GM13977 (cell line): ENCODE measurements at regions not wholly inside any gene's neighbourhood (a gene's known extent, or its start where the extent isn't known, plus 50 kb on each side); places are given as distances from the start of the nearest gene placed in this dataset.

ENCODE experiments used
- DNase-seq: peaks from one replicate; pipeline ENCODE4 v3.0.0; 2012; ENCODE audit warnings: low spot score
- in situ Hi-C: fragments of 300-500 bp; cut with MboI; formaldehyde crosslinking; loops from one replicate; pipeline ENCODE4 v1.12.0; 2022; ENCODE audit warnings: low sequenced_read_pairs, low pct_unique_long_range_greater_than_20kb, mixed read lengths, inconsistent platforms; ENCODE audit not compliant: unreplicated experiment
- TF ChIP-seq, protein P1 (sequence below): IDR thresholded peaks from 2 replicates; pipeline ENCODE4 v1.5.1; 2012; ENCODE audit warnings: mild to moderate bottlenecking, control low read depth; ENCODE audit not compliant: insufficient read depth; ENCODE audit errors: extremely low read depth, missing control alignments

DNA sequence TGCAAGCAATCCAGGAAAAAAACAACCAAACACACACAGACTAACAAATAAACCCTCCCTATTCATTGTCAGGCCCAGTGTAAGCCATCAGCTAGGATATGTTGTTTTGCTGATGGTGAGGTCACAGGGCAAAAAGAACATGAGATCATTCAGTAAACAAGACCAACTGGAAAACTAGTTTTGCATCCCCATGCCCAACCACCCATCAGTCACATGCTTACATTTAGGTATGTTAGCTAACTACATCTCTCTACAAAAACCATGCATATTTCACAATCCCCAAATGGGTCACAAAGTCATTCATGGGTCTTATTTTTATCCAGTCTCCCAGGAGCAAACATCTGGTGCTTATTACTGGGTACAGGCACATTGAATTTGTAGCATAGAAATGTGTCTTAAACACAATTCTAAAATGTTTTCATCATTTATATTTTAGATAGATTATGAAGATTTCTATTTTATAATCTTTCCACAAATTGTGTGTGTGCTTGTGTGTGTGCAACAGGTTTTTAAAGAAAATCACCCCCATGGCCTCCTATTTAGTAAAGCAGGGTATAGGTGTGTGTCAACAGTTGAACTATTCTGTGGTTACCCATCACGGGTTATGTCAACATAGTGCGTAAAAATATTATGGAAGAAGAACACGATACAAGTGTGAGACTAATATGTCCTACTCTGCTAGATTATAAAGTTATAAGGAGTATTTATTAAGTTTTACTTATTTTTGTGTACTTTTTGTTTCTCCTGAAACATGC, 103.8 kb upstream of the AKR1E2 start:
- TF ChIP-seq, protein P1, sequence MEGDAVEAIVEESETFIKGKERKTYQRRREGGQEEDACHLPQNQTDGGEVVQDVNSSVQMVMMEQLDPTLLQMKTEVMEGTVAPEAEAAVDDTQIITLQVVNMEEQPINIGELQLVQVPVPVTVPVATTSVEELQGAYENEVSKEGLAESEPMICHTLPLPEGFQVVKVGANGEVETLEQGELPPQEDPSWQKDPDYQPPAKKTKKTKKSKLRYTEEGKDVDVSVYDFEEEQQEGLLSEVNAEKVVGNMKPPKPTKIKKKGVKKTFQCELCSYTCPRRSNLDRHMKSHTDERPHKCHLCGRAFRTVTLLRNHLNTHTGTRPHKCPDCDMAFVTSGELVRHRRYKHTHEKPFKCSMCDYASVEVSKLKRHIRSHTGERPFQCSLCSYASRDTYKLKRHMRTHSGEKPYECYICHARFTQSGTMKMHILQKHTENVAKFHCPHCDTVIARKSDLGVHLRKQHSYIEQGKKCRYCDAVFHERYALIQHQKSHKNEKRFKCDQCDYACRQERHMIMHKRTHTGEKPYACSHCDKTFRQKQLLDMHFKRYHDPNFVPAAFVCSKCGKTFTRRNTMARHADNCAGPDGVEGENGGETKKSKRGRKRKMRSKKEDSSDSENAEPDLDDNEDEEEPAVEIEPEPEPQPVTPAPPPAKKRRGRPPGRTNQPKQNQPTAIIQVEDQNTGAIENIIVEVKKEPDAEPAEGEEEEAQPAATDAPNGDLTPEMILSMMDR: no peak
- in situ Hi-C loops: no loop called here
- DNase-seq: no peak

DNA sequence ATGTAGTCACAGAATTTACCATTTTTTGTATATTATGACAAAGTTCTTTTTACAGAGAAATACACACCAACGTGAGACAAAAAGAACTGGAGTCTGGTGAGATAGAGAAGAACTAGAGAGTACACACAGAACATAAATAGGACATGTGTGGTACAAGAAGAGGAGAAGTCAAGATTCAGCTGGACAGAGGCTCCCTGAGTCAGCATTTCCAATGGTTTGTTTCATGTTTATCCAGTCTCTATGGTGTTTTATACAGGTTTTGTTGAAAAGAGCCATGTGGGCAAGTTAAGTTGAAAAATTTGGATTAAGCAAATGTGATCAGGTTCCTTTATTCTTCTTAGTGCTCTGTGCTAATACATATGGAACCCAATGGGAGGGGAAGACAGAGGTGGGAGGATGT, 105.5 kb upstream of the AKR1E2 start:
- in situ Hi-C loops: no loop called here
- DNase-seq: no peak
- TF ChIP-seq, protein P1: no peak

DNA sequence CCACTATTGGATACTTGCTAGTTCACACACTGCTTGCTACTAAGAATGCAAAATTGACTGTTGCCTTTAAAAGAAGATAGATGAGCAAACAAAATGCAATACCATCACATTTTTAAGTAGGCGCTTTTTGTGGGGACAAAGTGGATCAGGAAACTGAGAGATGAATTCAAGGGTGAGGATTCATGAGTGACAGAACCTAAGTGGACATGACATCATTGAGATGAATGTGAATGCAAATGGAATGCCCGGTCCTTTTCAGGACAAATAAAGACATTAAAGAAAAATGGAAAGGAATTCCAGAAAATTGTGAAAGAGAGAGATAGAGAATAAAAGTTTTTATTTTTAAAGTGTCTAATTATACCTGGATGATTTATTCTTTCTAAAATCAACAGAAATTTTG, 106.3 kb upstream of the AKR1E2 start:
- TF ChIP-seq, protein P1: no peak
- in situ Hi-C loops: no loop called here
- no peak for DNase-seq

DNA sequence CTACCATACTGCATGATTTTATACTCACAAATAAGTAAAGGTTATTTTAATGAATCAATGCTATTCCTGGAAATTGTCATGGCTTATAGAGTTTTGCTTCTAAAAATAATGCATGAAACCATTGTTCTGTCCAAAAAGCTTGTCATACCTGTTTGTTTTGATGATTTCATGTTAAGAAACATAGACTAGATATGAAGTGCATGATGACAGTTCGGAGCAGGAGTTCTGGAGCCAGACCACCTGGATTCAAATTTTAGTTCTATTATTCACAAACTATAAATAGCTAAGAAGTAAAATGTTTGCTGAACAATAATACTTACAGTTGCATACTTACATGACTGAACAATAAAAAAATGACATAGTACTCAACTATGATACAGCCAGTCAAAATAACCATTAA, 107.0 kb upstream of the AKR1E2 start:
- in situ Hi-C loops: no loop called here
- DNase-seq: no peak
- TF ChIP-seq, protein P1: no peak

DNA sequence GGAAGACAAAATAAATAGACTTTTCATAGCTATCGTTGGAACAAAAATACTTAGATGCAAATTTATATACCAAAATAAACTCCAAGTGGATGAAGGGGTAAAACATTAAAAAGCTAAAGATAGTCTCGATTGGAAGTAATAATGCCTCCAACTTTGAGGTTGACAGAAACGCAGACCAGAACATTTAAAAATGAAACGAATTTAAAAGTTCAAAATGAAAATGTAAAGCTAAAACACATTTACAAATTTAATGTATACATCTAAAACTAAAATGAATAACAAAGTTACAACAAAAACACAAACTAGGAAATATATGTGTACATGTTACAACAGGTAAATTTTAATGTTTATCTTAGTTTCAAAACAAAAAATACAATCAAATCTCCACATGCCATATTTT, 107.5 kb upstream of the AKR1E2 start:
- TF ChIP-seq, protein P1: no peak
- DNase-seq: no peak
- in situ Hi-C loops: no loop called here

DNA sequence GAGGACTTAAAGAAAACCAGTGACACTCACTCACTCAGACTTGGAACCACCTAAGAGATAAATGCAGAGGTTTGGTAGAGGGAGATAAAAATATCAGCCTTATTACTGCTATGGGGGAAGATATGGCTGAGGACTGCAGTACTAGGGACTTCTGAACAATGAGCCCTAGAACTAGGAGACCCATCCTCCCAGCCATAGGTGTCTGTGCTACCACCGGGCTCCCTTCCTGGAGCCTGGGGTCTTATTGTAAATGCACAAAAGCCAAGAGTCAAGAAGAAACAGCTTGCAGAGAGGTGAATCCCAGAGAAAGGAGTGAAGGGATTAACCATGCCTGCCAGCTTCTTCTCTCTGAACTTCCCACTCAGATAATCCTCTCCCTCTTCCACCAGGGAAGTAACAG, 108.3 kb upstream of the AKR1E2 start:
- in situ Hi-C loops: no loop called here
- no peak for DNase-seq
- TF ChIP-seq, protein P1: no peak
